ENCODE measurements at regions not wholly inside any gene's neighbourhood (a gene's known extent, or its start where the extent isn't known, plus 50 kb on each side); places are given as distances from the start of the nearest gene placed in this dataset.

DNA sequence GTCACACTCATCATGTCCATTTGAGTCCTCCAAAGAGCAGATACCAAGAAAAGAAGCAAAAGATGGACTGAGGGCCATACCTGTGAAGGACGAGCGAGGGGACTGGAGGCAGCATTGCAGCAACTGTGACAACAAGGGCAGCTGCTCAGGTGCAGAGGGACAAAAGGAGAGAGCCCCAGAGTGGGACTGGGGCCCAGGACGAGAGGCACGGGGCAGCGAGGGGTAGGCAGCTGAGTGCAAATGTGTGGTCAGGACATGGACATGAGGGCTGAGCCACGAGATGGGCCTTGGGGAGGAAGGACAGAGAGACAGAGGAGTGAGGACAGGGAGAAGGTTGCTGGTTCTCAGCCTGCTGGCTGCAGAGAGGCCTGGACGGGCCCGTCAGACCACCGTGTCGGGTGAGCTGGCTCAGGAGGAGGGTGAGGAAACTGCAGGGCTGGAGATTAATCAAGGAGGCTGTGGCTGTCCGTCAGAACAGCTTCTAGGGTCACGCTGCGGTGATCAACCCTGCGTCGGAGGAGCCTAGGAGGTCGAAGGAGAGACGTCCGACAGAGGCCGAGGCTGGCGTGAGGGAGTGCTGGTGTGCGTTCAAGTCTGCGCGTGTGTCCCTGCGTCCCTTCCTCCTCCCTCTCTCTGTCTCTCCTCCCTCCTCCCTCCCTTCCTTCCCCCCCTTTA, 206.8 kb upstream of the HDAC4 start:
- no peak for DNase-seq (ENCODE audit: low read depth in 3 of 3, low spot score in 1 of 3)

DNA sequence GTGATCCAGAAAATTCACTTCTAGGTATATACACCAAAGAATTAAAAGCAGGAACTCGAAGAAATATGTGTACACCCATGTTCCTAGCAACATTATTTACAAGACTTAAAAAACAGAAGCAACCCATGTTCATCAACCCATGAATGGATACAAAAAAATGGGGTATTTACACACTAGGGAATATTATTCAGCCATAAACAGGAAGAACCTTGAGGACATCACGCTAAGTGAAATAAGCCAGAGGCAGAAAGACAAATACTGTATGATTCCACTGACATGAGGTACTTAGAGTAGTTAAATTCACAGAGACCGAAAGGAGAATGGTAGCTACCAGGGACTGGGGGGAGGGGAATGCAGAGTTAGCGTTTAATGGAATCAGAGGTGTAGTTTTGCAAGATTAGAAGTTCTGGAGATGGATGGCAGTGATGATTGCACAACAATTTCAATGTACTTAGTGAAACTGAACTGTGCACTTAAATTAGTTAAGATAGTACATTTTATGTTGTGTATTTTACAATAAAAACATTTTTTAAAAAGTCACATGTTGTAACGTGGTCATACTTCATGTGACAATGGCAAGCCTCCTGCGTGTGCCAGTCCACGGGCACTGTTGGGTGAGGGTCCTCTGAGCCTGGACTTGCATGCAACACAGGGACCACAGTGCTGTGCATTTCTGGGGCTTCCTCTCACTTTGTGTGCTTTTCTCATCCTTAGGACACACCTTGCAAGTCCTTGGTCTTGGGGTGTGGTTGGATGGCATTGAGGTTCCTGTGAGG, 206.1 kb upstream of the HDAC4 start:
- DNase-seq (ENCODE audit: low read depth in 3 of 3, low spot score in 1 of 3): no peak

DNA sequence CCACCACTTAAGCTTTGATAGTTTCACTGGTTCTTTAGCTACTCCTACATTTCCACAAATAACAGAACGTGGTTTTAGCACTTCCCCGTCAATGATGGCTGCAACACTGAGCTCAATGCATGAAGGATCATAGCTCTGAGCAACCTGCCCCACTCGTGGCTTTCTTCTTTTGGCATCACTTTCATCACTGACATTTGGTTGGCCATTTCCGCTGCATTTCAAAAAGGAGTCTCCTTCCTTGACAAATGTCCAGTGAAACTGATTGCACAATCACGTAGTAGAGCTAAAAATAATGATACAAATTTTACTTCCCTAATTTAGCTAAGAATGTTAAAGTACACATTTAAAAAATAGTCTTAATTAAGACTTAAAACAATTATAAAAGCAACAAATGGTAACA, 205.2 kb upstream of the HDAC4 start:
- no peak for DNase-seq (ENCODE audit: low read depth in 3 of 3, low spot score in 1 of 3)

DNA sequence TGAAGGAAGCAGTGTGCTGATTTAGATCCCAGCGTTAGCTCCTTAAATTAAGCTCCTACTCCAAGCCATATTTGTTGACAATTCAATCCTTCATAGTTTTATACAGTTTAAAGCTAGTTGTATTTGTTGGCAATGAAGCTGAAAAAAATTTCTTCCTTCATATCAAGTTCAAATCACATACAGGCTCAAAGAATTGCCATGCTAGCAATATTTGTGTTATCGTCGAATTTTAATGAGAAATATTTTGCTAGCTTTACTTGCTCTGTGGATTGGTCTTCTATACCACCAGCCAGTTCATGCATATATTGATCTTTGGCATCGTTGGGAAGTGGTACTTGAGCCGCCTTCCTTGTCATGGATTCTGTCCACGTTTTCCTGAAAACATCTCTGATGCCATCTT, 204.6 kb upstream of the HDAC4 start:
- DNase-seq (ENCODE audit: low read depth in 3 of 3, low spot score in 1 of 3): no peak

DNA sequence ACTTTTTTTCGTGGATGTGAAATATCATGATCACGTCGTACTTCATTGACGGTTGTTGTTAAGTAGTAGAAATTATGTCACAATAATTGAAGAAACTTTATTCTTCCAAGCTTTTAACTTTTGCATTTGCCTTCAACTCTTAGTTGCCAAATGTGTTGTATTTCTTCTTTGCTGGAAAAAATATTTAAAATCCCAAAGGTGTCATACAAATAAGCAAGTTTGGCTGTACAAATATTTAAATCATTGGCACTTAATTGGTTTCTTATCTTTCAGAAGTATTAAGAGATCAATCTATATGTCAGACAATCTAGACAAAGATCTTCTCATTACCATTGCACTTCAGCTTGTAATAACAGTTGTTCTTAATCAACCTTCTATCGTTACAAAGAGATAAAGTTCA, 204.0 kb upstream of the HDAC4 start:
- no peak for DNase-seq (ENCODE audit: low read depth in 3 of 3, low spot score in 1 of 3)

DNA sequence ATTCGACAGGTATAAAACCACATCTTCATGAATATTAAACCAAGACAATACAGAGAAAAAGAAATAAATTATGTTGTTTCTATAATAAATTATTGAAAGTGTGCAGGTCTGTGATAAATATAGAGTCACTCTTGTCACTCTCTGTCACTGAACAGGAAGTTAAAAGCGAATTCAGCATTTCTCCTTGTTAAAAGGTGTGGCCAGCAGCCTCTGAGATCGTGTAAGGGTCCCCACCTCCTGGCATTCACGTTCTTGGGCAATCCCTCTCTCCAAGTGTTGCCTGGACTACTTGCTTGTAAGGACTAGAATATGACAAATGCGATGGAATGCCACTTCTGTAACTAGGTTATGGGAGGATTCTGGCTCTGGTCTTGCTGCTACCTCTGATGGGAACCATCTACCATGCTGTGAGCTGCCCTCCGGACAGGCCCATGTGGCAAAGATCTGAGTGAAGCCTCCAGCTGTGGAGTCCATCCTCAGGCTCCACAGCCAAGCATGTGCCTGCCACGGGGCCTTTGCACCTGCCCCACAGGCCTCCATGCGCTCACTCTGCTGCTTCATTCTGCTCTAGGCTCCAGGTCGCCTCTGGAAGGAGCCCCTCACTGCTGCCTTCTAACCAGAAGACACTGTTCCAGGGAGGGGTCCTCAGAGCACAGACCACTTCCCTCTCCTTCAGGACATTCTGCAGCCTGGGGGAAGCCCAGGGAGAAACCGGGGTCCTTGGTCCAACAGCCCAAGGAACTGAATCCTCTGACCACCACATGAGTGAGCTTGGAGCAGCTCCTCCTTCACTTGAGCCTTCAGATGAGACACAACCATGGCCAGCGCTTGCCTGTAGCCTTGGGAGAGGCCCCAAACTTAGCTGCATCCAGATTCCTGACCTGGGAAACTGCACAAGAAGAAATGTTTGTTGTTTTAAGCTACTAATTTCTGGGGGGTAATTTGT, 202.9 kb upstream of the HDAC4 start:
- no peak for DNase-seq (ENCODE audit: low read depth in 3 of 3, low spot score in 1 of 3)

DNA sequence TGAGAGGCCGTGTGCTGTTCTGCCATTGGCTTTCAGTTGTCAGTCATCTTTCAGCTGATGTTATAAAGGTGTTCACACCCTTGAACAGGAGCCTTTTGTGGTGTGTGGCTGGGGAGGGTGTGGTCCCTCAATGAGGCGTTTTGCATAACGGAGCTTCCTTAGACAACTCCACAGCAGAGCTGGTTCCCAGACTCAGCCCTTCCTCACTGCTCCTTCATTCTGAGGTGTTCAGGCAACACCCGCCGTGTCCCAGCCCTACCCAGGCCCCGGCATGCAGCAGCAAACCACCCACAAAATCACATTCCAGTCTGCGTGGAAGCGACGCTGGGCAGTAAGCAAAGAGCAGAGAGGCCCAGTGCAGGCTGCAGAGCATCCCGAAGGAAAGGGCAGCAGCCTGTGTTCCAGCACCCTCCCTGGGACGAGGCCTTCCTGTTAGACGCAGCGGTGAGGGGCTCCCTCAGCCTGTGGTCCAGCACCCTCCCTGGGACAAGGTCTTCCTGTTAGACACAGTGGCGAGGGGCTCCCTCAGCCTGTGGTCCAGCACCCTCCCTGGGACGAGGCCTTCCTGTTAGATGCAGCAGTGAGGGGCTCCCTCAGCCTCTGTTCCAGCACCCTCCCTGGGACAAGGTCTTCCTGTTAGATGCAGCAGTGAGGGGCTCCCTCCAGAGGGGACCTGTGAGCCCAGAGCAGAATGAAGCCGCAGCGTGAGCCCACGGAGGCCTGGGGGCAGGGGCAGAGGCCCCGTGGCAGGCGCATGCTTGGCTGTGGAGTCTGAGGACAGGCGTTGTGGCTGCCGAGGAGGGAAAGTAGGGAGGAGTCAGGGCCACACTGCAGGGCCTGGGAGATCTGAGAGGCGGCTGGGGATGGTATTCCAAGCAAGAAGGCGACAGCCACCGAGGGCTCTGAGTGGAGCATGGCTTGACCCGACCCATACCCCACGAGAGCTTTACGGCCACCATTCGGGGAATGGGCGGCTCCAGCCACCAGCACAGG, 201.8 kb upstream of the HDAC4 start:
- DNase-seq (ENCODE audit: low read depth in 3 of 3, low spot score in 1 of 3): no peak

DNA sequence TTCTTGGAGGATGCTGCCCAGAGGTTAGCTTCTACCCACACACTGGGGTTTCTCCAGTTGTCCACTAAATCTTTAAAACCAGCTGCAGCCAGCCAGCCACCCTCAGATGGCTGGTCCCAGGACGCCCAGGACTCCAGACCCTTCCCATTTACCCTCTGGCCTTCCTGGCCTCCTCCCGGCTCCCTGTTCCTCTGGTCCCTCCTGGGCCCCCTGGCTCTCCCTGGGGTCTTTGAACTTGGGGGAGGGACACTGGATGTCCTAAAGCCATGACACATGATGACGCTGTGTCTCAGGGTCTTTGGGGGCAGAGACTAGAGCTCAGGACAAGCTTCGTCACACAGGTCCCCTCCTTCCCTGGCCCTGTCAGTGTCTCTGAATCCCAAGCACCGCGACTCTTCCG, 201.1 kb upstream of the HDAC4 start:
- DNase-seq (ENCODE audit: low read depth in 3 of 3, low spot score in 1 of 3): no peak

DNA sequence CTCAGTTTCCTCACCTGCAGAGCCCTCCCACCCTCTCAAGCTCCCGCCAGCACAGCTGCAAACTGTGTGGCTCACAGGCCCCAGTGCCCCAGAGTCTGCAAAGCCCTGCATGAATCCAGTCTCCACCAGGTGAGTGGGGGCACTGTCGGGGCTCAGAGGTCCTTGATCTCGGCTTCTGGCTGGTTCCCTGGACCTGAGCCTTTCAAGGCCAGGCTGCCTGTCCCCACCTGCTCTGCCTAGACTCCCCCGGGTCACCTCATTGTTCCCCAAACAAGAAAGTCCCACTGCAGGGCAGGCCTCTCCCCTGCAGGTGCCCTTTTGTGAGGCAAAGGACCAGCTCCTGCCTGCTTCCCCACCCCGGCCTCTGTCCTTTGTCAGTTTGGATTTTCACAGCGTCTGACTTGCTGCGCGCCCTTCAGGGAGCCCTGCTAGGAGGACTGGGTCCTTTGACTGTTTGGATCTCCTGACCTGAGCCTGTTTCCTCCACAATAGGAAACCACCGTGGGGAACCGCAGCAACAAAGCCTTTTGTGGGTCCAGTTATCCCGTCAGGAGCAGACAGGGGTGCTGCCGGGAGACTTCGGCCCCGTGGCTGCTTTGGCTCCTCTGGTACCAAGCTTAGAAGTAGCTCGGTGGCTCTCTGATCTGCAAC, 200.5 kb upstream of the HDAC4 start:
- DNase-seq (ENCODE audit: low read depth in 3 of 3, low spot score in 1 of 3): no peak

DNA sequence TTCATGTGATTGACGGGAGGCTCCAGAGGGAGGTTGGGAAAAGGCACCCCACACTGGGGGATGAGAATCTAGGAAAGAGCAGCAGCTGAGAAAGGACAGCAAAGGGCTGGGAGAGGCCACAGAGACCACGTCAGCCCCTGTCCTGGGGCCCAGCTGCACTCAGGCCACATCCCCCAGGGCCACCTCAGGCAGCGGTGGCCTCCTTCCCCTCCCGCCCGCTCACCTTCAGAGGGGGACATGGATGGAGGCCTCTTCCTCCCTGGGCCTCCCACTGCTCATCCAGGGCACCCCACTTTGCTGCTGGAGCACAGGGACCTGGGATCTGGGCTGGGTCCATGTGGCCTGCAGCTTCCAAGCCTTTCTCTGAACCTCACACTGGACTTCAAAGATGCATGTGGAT, 199.8 kb upstream of the HDAC4 start:
- no peak for DNase-seq (ENCODE audit: low read depth in 3 of 3, low spot score in 1 of 3)

DNA sequence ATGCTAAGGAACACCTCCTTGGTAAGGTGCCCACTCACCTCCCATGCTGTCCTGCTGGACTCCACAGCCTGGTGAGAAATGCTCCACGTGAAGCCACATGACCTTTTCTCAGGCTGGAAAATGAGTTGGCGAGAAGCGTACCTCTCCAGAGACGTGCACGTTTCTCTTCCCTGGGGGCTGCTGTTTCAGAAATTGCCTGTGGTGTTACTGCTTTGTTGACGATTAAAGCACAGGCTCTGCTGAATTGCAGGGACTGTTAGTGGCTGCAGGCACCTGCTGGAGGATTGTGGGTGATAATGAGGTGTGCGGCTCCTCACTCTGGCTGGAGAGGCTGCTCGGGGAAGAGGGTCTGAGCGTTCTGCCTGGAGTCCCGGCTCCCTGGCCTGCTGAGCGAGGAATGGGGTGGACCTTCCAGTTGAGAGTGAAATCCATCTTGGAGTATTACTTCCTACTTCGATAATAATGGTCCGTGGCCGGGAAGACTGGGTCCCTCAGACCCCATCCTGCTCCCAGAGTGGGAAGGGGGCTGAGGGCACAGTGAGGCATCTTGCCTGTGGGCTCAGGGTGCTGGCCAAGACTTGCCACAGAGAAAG, 199.3 kb upstream of the HDAC4 start:
- no peak for DNase-seq (ENCODE audit: low read depth in 3 of 3, low spot score in 1 of 3)

DNA sequence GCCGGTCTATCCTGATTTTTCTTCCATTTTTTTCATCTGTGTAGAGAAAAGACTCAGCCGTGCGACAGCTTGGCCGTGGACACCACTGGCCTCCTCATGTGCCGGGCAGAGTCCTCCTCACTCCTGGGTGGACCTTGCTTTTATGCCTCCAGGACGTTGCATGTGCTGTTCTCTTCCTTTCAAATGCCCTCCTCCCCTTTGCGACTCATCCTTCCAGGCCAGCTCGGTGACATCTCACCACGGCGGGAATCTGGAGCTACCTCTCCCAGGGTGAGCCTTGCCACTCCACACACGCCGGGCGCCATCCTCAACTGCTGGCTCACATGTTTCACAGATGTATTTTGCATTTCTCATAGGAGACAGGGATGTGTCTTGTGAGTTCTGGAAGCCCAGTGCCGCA, 198.5 kb upstream of the HDAC4 start:
- no peak for DNase-seq (ENCODE audit: low read depth in 3 of 3, low spot score in 1 of 3)

DNA sequence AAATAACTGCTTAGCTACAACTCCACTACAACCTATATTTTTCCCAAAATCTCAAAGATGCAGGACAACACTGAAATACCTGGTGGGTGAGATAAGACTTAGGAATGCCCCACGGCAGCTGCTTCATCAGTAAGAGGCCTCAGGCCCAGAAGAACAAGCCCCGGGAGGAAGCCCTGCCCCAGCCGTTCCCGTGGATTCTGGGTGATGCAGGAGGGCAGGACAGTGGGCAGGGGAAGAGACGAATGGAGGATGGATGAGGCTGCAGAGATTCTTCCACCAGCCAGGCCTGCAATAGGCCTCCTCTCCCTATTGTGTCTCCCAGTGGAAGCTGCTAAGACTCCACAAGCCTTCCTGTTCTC, 197.9 kb upstream of the HDAC4 start:
- no peak for DNase-seq (ENCODE audit: low read depth in 3 of 3, low spot score in 1 of 3)

DNA sequence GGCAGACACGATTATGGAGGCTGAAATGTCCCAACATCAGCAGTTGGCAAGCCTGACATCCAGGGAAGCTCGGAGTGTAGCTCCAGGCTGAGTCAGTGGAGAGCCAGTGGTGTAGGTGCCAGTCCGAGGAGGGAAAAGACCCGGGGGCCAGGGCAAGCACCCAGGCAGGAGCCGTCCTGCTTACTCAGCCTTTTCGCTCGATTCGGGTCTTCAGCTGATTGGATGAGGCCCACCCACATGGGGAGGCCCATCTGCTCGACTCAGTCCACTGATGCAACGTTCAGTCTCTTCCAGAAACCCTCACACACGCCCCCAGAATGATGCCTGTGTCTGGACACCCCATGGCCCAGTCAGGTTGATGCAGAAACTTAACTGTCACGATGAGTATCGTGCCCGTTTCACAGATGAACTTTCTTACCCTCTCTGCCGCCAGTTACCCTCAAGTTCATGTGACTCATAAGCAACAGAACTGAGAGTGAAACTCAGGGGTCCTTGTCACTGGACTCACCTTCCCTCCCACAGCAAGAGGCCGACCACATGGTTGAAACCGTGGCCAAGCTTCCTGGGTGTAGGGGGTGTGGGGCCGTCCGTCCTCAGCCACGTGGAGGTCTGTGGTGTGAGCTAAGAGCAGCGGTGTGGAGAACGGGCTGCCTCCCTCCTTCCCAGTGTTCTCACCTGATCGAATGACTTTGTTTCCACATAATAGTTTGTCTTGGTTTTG, 197.4 kb upstream of the HDAC4 start:
- DNase-seq (ENCODE audit: low read depth in 3 of 3, low spot score in 1 of 3): no peak

DNA sequence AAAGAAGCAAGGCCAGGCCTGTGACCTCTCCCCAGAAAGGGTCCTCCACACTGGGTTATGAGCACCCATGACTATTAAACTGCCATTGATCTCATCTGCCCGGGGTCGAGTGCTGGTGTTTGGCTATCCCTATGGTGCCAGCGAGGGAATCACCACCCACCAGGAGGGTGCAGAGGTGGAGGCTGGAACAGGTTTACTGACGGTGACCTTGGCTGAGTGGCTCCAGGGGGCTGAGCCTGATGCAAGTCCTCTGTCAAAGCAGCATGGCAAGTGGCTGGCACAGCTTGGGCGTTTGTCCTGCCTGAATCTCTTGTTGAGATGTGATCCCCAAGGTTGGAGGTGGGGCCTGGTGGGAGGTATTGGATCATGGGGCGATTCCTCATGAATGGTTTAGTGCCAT, 196.4 kb upstream of the HDAC4 start:
- DNase-seq (ENCODE audit: low read depth in 3 of 3, low spot score in 1 of 3): no peak

DNA sequence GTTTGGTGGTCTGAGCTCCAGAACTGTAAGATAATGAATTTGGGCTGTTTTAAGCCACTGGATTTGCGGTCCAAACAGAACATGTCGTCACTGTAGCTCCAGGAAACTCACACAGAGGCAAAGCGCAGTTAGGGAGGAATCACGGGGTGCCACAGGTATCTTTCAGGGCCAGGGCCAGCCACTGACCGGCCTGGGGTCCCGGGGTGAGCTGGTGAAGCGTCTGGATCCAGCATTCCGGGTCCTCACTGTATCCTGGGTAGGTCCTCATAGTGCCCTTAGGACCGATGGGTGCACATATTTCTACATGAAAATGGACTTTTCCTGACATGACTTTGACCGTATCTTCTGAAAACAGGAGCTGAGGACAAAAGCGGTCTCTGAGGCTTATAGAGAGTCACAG, 196.0 kb upstream of the HDAC4 start:
- no peak for DNase-seq (ENCODE audit: low read depth in 3 of 3, low spot score in 1 of 3)

DNA sequence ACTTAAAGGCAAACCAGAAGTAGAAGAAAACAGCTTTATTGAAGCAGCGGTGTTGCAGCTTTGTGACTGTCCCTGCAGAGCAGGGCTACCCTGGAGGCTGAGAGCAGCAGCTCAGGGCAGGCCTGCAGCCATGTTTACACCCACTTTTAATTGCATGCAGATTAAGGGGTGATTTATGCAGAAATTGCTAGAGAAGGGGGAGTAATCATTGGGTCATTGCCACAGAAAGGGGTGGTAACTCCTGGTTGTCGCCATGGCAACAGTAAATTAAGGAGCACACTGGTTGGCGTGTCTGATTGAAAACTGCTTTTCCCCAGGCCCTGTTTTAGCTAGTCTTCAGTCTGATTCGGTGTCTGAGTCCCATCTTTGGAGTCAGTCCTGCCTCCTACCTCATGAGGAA, 195.4 kb upstream of the HDAC4 start:
- no peak for DNase-seq (ENCODE audit: low read depth in 3 of 3, low spot score in 1 of 3)

DNA sequence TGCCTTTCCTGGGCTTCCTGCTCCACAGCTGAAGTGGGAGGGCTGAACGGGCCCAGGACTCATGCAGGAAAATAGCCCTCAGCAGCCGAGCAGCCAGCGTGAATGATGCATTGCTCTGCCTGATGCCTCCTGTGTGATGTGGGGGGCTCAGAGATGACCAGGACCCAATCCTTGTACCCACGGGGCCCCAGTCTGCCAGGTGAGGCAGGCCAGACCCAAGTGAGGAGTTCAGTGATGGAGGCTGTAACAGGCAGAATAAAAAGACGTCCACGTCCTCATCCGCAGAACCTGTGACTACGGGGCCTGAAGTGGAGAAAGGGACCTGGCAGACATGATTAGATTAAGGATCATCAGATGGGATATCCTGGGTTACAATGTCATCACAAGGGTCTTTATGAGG, 194.9 kb upstream of the HDAC4 start:
- no peak for DNase-seq (ENCODE audit: low read depth in 3 of 3, low spot score in 1 of 3)
